Hepatocyte (in vitro differentiated cells): ENCODE measurements at regions not wholly inside any gene's neighbourhood (a gene's known extent, or its start where the extent isn't known, plus 50 kb on each side); places are given as distances from the start of the nearest gene placed in this dataset.

Experiments
- DNase-seq: peaks from one replicate; pipeline ENCODE4 v3.0.0-alpha.2; 2016; ENCODE audit warnings: low spot score
- H2AFZ ChIP-seq: fragments of 200-600 bp; sonication (generic); 2 replicates; pipeline ENCODE4 v1.6.0; 2016; ENCODE audit warnings: antibody characterized with exemption, mild to moderate bottlenecking
- H3K27ac ChIP-seq: fragments of 200-600 bp; sonication (generic); 2 replicates; pipeline ENCODE4 v1.5.1; 2016; ENCODE audit warnings: mild to moderate bottlenecking
- H3K27me3 ChIP-seq: fragments of 200-600 bp; sonication (generic); 2 replicates; pipeline ENCODE4 v1.6.1; 2016
- H3K36me3 ChIP-seq: fragments of 200-600 bp; sonication (generic); replicated peaks from 2 replicates; pipeline ENCODE4 v1.5.1; 2016; ENCODE audit warnings: low read depth; ENCODE audit not compliant: insufficient read depth
- H3K4me1 ChIP-seq: fragments of 200-600 bp; sonication (generic); 2 replicates; pipeline ENCODE4 v1.5.1; 2016; ENCODE audit warnings: mild to moderate bottlenecking, moderate library complexity; ENCODE audit not compliant: insufficient read depth
- H3K4me2 ChIP-seq: fragments of 200-600 bp; sonication (generic); 2 replicates; pipeline ENCODE4 v1.6.0; 2016
- H3K4me3 ChIP-seq: fragments of 200-600 bp; sonication (generic); 2 replicates; pipeline ENCODE4 v1.5.1; 2016; ENCODE audit warnings: mild to moderate bottlenecking
- H3K79me2 ChIP-seq: fragments of 200-600 bp; sonication (generic); 2 replicates; pipeline ENCODE4 v1.6.0; 2017; ENCODE audit warnings: mild to moderate bottlenecking
- H3K9me2 ChIP-seq: fragments of 200-600 bp; sonication (generic); replicated peaks from 2 replicates; pipeline ENCODE4 v1.6.0; 2017; ENCODE audit warnings: mild to moderate bottlenecking; ENCODE audit not compliant: insufficient read depth
- H3K9me3 ChIP-seq: fragments of 200-600 bp; sonication (generic); 2 replicates; pipeline ENCODE4 v1.5.1; 2016; ENCODE audit warnings: low read depth, mild to moderate bottlenecking
- H4K20me1 ChIP-seq: fragments of 200-600 bp; sonication (generic); 2 replicates; pipeline ENCODE4 v1.6.0; 2016; ENCODE audit warnings: mild to moderate bottlenecking; ENCODE audit not compliant: insufficient read depth, poor library complexity, severe bottlenecking
- CTCF ChIP-seq: fragments of 200-600 bp; sonication (generic); IDR thresholded peaks from 2 replicates; pipeline ENCODE4 v1.5.1; 2016; ENCODE audit warnings: antibody characterized with exemption, mild to moderate bottlenecking; ENCODE audit not compliant: poor library complexity
- EZH2 ChIP-seq: fragments of 200-600 bp; sonication (generic); IDR thresholded peaks from 2 replicates; pipeline ENCODE4 v1.6.1; 2016; ENCODE audit warnings: antibody characterized with exemption, mild to moderate bottlenecking, borderline replicate concordance
- EZH2phosphoT487 ChIP-seq: fragments of 200-600 bp; sonication (generic); IDR thresholded peaks from one replicate; pipeline ENCODE4 v1.6.1; 2018; ENCODE audit warnings: antibody characterized with exemption, mild to moderate bottlenecking, low read depth, moderate library complexity; ENCODE audit not compliant: unreplicated experiment, severe bottlenecking
- WGBS: methylation state at CpG from one replicate; pipeline ENCODE4 v1.1.6; 2016; ENCODE audit warnings: low lambda C conversion rate; ENCODE audit errors: missing lambda C conversion rate; 5-methylcytosine and 5-hydroxymethylcytosine counted together

GRCh38 chr3:74145277-74145676, 469.2 kb downstream of the CNTN3 start:
- Histone ChIP-seq H3K27me3 (peaks cover 3% of the 10 kb centered on the region), H4K20me1 (no peaks in the 10 kb centered on the region), H3K4me1 (no peaks in the 10 kb centered on the region), H3K27ac (no peak overlapping the region), H3K4me3 (no peak overlapping the region), H3K79me2 (no peaks in the 10 kb centered on the region), H3K4me2 (no peak overlapping the region), H3K9me3 (no peaks in the 10 kb centered on the region), H3K36me3 (no peaks in the 10 kb centered on the region), H3K9me2 (no peaks in the 10 kb centered on the region), H2AFZ (no peak overlapping the region)
- TF ChIP-seq EZH2phosphoT487 (no peak), EZH2 (no peak), CTCF (no peak)
- WGBS: 85% methylated on average over 1 of the region's 1 CpG
- DNase-seq: no peak

DNA sequence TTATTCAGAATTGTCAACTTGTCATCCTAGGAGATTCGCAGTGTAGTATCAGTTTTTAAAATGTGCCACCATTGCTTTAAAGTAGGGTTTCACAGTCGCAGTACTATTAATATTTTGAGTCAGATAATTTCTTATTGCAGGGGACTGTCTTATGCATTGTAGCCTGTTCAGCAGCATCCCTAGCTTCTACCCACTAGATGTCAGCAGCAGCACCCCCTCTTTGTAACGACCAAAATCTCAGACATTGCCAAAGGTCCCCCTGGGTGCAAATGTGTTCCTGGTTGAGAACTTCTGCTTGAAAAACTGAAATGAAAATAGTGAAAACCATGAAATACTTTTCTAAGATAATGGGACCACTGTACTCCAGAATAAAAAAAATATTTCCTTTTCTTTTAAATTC, 474.8 kb downstream of the CNTN3 start:
- no peaks in the 10 kb centered on the region for H3K4me1 ChIP-seq
- no peak overlapping the region for H3K4me3 ChIP-seq
- no peaks in the 10 kb centered on the region for H3K36me3 ChIP-seq
- H3K27me3 ChIP-seq: no peaks in the 10 kb centered on the region
- no peak overlapping the region for H2AFZ ChIP-seq
- no peaks in the 10 kb centered on the region for H3K9me2 ChIP-seq
- H4K20me1 ChIP-seq: no peaks in the 10 kb centered on the region
- no peak overlapping the region for H3K4me2 ChIP-seq
- DNase-seq: no peak
- H3K9me3 ChIP-seq: no peaks in the 10 kb centered on the region
- TF ChIP-seq EZH2phosphoT487 (no peak), CTCF (peak; percentile 30)
- 56% methylated on average over 3 of the region's 3 CpGs for WGBS
- no peaks in the 10 kb centered on the region for H3K79me2 ChIP-seq
- H3K27ac ChIP-seq: no peak overlapping the region

GRCh38 chr3:74137790-74138189, 476.7 kb downstream of the CNTN3 start:
- no peak overlapping the region for H3K27ac ChIP-seq
- H3K27me3 ChIP-seq: no peaks in the 10 kb centered on the region
- no peak overlapping the region for H3K4me2 ChIP-seq
- no peaks in the 10 kb centered on the region for H3K79me2 ChIP-seq
- no peaks in the 10 kb centered on the region for H3K9me2 ChIP-seq
- H2AFZ ChIP-seq: no peak overlapping the region
- no peaks in the 10 kb centered on the region for H3K36me3 ChIP-seq
- no peaks in the 10 kb centered on the region for H4K20me1 ChIP-seq
- TF ChIP-seq EZH2phosphoT487: no peak
- no peak for TF ChIP-seq CTCF
- TF ChIP-seq EZH2: no peak
- H3K4me1 ChIP-seq: no peaks in the 10 kb centered on the region
- H3K4me3 ChIP-seq: no peak overlapping the region
- H3K9me3 ChIP-seq: no peaks in the 10 kb centered on the region
- DNase-seq: no peak

- Histone ChIP-seq H3K27ac (no peak overlapping the region), H2AFZ (no peak overlapping the region), H3K9me3 (no peaks in the 10 kb centered on the region), H3K4me2 (no peak overlapping the region), H3K4me1 (no peaks in the 10 kb centered on the region), H3K36me3 (no peaks in the 10 kb centered on the region), H3K9me2 (no peaks in the 10 kb centered on the region), H4K20me1 (no peaks in the 10 kb centered on the region), H3K79me2 (no peaks in the 10 kb centered on the region), H3K4me3 (no peak overlapping the region), H3K27me3 (no peaks in the 10 kb centered on the region)
- TF ChIP-seq CTCF: no peak
- no peak for TF ChIP-seq EZH2
- no peak for DNase-seq
- 91% methylated on average over 8 of the region's 8 CpGs for WGBS
Measured at GRCh38 chr3:74135808-74136207, 478.7 kb downstream of the CNTN3 start.
